Natural killer cell (primary cell): ENCODE measurements at regions not wholly inside any gene's neighbourhood (a gene's known extent, or its start where the extent isn't known, plus 50 kb on each side); places are given as distances from the start of the nearest gene placed in this dataset.

Source experiments
- ATAC-seq, 3 donors: fragments of 150-1000 bp in 2 of 3; fragments of 200-7000 bp in 1 of 3; cut with Tn5 transposase; 1 replicate in 1 of 3; 2 replicates in 2 of 3; pipeline ENCODE4 v1.10.0; 2021; ENCODE audit warnings: mild to moderate bottlenecking in 2 of 3, moderate library complexity in 2 of 3
- DNase-seq, 2 donors: peaks; one replicate each; pipeline versions ENCODE4 v3.0.0 to v3.0.0-alpha.2; 2013 to 2021; ENCODE audit warnings: mixed read lengths in 1 of 2
- H3K27ac ChIP-seq: one replicate; pipeline ENCODE4 v1.5.1; 2013; ENCODE audit warnings: mild to moderate bottlenecking, low read length
- H3K27me3 ChIP-seq: one replicate; pipeline ENCODE4 v1.6.1; 2013; ENCODE audit warnings: low read length; ENCODE audit not compliant: control insufficient read depth, insufficient read depth
- H3K36me3 ChIP-seq: one replicate; pipeline ENCODE4 v1.6.1; 2013; ENCODE audit warnings: low read length; ENCODE audit not compliant: control insufficient read depth, insufficient read depth
- H3K4me1 ChIP-seq: one replicate; pipeline ENCODE4 v1.6.1; 2013; ENCODE audit warnings: low read length; ENCODE audit not compliant: control insufficient read depth, insufficient read depth
- H3K4me3 ChIP-seq: one replicate; pipeline ENCODE4 v1.5.1; 2013; ENCODE audit warnings: low read length
- H3K9me3 ChIP-seq: one replicate; pipeline ENCODE4 v1.6.1; 2013; ENCODE audit warnings: low read length; ENCODE audit not compliant: control insufficient read depth, insufficient read depth
- H3K27ac Mint-ChIP-seq, 2 donors: one replicate each; pipeline ENCODE4 v1.8.0; 2022; ENCODE audit warnings: mild to moderate bottlenecking in 2 of 2, mixed read lengths in 2 of 2, moderate library complexity in 1 of 2
- H3K27me3 Mint-ChIP-seq, 2 donors: one replicate each; pipeline ENCODE4 v1.8.0; 2022; ENCODE audit warnings: low read depth in 2 of 2, mixed read lengths in 2 of 2
- H3K36me3 Mint-ChIP-seq: one replicate; pipeline ENCODE4 v1.8.0; 2022; ENCODE audit warnings: mixed read lengths
- H3K4me1 Mint-ChIP-seq, 2 donors: one replicate each; pipeline ENCODE4 v1.8.0; 2022; ENCODE audit warnings: mixed read lengths in 2 of 2
- H3K4me3 Mint-ChIP-seq: one replicate; pipeline ENCODE4 v1.8.0; 2022; ENCODE audit warnings: mild to moderate bottlenecking, moderate library complexity, mixed read lengths
- H3K9me3 Mint-ChIP-seq, 2 donors: one replicate each; pipeline ENCODE4 v1.8.0; 2022; ENCODE audit warnings: mixed read lengths in 2 of 2
- WGBS: methylation state at CpG from one replicate; pipeline ENCODE4 v1.1.7; 2013; ENCODE audit warnings: missing lambda C conversion rate; ENCODE audit not compliant: insufficient coverage; 5-methylcytosine and 5-hydroxymethylcytosine counted together
- intact Hi-C: fragments of 100-400 bp; cut with micrococcal nuclease; formaldehyde crosslinking; loops from one replicate; pipeline ENCODE4 v1.14.2; 2022
- TF ChIP-seq, protein P1 (sequence below): fragments of 200-600 bp; IDR thresholded peaks from one replicate; pipeline ENCODE4 v1.8.0; 2022; ENCODE audit warnings: antibody characterized with exemption

DNA sequence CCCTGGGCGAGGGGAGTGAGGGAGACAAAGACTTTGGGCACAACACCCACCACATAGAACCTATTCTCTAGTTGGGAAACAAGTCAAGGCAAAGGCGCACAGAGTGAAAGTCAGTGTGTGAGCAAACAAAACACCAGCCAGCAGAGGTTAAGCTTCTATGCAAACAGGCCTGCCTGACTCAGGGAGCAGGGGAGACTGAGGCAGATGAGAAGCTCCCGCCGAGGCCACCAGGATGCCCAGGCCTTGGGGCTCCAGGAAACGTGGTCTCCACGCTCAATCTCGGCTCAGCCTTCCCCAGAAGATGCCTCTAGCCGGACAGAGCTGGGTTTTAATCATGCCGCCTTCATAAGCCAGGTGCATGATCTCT is 74.1 kb upstream of the KCNMA1 start:
- Histone ChIP-seq H3K27ac (no peak overlapping the region), H3K27me3 (peaks cover 14% of the 10 kb centered on the region), H3K4me3 (no peak overlapping the region), H3K9me3 (no peaks in the 10 kb centered on the region), H3K4me1 (peaks cover 18% of the 10 kb centered on the region), H3K36me3 (no peaks in the 10 kb centered on the region)
- Mint-ChIP-seq H3K27ac (no peak overlapping the region), H3K4me1 (peaks cover 6 to 12% of the 10 kb centered on the region in 2 donors), H3K27me3 (peaks cover 24 to 25% of the 10 kb centered on the region in 2 donors), H3K36me3 (no peaks in the 10 kb centered on the region), H3K4me3 (no peak overlapping the region), H3K9me3 (no peaks in the 10 kb centered on the region)
- DNase-seq = no peak
- TF ChIP-seq, protein P1, sequence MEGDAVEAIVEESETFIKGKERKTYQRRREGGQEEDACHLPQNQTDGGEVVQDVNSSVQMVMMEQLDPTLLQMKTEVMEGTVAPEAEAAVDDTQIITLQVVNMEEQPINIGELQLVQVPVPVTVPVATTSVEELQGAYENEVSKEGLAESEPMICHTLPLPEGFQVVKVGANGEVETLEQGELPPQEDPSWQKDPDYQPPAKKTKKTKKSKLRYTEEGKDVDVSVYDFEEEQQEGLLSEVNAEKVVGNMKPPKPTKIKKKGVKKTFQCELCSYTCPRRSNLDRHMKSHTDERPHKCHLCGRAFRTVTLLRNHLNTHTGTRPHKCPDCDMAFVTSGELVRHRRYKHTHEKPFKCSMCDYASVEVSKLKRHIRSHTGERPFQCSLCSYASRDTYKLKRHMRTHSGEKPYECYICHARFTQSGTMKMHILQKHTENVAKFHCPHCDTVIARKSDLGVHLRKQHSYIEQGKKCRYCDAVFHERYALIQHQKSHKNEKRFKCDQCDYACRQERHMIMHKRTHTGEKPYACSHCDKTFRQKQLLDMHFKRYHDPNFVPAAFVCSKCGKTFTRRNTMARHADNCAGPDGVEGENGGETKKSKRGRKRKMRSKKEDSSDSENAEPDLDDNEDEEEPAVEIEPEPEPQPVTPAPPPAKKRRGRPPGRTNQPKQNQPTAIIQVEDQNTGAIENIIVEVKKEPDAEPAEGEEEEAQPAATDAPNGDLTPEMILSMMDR = peak; percentile 42
- intact Hi-C loops = loop anchor here (1.0 kb wide), 2 partner anchors 537 to 546 kb away; no protein-coding TSS in a partner anchor
- no peak for ATAC-seq
- WGBS = 41% methylated on average over 9 of the region's 9 CpGs

DNA sequence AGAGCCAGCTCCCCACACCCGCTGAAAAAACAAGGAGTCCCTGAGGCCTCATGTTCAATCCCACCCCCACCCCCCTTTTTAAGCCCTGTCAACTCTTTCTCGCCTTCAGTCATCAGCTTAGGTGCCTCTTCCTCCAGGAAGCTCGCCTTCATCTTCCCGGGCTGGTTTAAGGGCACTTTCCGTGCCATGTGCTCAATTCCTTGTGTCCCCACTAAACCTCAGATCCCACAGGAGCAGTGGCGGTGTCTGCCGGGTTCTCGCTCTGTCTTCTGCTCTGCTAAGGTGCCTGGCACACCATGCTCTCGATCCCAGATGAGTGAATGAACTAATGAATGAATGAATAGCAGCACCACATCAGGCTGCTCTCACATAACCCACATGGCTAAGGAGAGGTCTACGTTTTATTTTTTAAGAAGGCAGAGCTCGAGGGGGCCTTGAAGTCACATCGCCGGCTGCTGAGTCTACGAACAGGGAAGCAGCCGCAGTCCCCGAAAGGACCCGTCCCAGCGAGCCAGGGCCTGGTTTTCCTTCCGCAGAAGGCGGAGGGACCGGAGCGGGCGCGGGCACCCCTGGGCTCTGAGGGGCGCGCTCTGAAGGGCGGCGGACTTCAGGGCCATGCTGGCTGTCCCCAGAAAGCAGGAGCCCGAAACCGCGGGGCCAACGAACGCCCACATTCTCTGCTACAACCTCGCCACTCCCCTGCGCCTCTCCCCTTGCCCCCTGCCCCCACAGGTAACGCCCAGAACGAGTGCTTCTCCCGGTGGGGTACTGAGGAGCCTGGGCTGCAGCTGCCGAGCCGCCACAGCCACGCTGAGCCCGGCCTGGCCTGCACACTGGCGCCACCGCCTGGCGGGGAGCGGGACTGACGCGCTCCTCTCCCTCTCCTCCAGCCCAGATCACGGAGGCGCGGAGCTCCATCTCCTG is 73.4 kb upstream of the KCNMA1 start:
- Mint-ChIP-seq H3K9me3 (no peaks in the 10 kb centered on the region), H3K27me3 (peaks cover 28 to 31% of the 10 kb centered on the region in 2 donors), H3K36me3 (no peaks in the 10 kb centered on the region), H3K27ac (no peak overlapping the region), H3K4me1 (peaks cover 6 to 12% of the 10 kb centered on the region in 2 donors), H3K4me3 (peak overlapping the region; percentile 75)
- WGBS = 11% methylated on average over 51 of the region's 51 CpGs
- no peak overlapping the region for H3K4me3 ChIP-seq
- H3K36me3 ChIP-seq = no peaks in the 10 kb centered on the region
- H3K27me3 ChIP-seq = peaks cover 14% of the 10 kb centered on the region
- DNase-seq = peak; percentile 74 to 80
- H3K9me3 ChIP-seq = no peaks in the 10 kb centered on the region
- H3K4me1 ChIP-seq = peaks cover 18% of the 10 kb centered on the region
- TF ChIP-seq, protein P1 = peak; percentile 91
- intact Hi-C loops = loop anchor here (1.0 kb wide), 2 partner anchors 537 to 546 kb away; no protein-coding TSS in a partner anchor
- H3K27ac ChIP-seq = no peak overlapping the region
- peak; percentile 95 to 99 (median 99) for ATAC-seq

DNA sequence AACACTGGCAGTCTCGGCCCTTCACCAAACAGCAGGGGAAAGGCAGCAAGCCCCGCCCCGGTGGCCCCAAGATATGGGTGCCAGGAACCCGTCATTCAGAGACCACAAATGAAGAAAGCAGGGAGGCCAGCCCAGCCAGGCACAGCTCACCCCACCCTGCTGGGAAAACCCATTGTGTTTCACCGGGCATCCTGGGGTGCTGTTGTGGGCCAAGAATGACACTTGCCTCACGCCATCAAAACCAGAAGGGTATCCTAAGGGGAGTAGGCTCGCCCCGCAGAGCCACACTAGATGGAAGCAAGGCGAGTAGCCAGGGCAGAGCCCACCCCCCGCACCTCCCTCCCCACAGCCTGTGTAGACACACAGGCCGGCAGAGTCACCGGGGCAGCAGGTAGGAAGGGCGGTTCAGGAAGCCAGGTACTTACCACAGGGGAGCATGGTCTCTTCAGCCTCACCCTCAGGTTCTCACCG is 72.5 kb upstream of the KCNMA1 start:
- no peaks in the 10 kb centered on the region for H3K36me3 Mint-ChIP-seq
- ATAC-seq (no peak), DNase-seq (peak in 1 of 2 donors; percentile 18)
- Histone ChIP-seq H3K36me3 (no peaks in the 10 kb centered on the region), H3K4me3 (no peak overlapping the region), H3K27me3 (peaks cover 14% of the 10 kb centered on the region), H3K9me3 (no peaks in the 10 kb centered on the region), H3K4me1 (peaks cover 18% of the 10 kb centered on the region), H3K27ac (no peak overlapping the region)
- intact Hi-C loops = no loop called here
- no peak overlapping the region for H3K27ac Mint-ChIP-seq
- peaks cover 35 to 40% of the 10 kb centered on the region in 2 donors for H3K27me3 Mint-ChIP-seq
- TF ChIP-seq, protein P1 = no peak
- no peak overlapping the region for H3K4me3 Mint-ChIP-seq
- 56% methylated on average over 13 of the region's 14 CpGs for WGBS
- H3K9me3 Mint-ChIP-seq = no peaks in the 10 kb centered on the region
- H3K4me1 Mint-ChIP-seq = peaks cover 6 to 12% of the 10 kb centered on the region in 2 donors
